HG02938 (cell line): ENCODE measurements at regions not wholly inside any gene's neighbourhood (a gene's known extent, or its start where the extent isn't known, plus 50 kb on each side); places are given as distances from the start of the nearest gene placed in this dataset.

Experiments
- ATAC-seq: cut with Tn5 transposase; IDR thresholded peaks from one replicate; pipeline ENCODE4 v1.9.1; 2021; ENCODE audit warnings: mild to moderate bottlenecking, moderate library complexity; ENCODE audit not compliant: unreplicated experiment

DNA sequence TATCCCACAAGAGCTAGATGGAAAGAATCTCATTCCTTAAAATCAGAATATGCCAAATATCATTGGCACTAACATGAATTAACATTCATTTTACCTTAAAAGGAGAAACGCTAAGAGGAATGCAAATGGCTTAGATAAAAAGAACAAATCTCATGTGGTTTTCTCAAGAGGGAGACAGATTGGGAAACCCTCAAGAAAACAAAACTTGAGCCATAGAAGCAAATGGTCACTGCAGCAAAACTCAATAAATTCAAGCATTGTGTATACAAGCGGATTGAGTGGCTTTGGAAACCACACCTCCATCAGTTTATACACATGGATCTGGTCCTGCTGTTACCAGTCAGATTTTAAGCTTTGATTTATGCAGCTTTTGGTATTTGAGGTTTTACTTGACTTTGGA is 1331.8 kb upstream of the ZEB2 start:
- ATAC-seq = no peak

DNA sequence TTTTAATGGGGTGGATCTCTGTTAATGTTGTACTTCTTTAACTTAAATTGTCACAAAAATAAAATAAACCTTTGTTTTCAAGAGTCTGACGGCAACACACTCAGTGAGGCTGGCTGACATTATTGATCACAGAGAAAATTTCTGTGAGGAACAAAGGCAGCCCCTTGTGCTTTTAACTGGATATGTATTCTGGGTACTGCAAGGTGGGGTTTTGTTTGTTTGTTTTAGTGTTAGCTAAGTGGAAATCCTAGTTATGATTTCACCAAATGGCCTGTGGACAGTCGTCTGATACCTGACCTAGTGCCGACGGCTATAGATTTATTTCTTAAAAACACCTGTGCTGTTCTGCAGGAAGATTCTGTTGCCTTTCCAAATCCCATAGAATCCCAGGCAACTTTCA is 1329.5 kb upstream of the ZEB2 start:
- no peak for ATAC-seq

- no peak for ATAC-seq
These were observed 1327.1 kb upstream of the ZEB2 start for GRCh38 chr2:145846982-145847381.

DNA sequence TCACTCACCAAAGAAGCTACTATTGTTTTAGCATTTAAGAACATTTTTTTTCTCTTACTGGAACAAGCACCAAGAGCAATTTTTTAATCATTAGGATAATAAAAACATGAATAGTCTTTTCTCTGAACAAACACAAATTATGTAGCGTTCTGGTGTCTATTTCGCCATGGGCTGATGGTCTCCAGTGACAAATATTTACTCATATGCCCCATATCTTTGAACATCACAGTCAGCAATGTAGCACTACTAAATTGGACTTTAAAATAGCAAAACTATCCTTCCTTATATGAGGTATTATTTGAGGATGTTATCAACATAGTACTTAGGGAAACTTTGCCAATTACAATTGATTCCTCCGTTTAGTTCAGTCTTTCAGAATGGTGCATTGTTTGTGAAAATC is 1326.0 kb upstream of the ZEB2 start:
- ATAC-seq = no peak

- no peak for ATAC-seq
These were observed 1325.4 kb upstream of the ZEB2 start for GRCh38 chr2:145845207-145845894.

GRCh38 chr2:145841973-145842372 is 1322.1 kb upstream of the ZEB2 start:
- ATAC-seq = no peak

DNA sequence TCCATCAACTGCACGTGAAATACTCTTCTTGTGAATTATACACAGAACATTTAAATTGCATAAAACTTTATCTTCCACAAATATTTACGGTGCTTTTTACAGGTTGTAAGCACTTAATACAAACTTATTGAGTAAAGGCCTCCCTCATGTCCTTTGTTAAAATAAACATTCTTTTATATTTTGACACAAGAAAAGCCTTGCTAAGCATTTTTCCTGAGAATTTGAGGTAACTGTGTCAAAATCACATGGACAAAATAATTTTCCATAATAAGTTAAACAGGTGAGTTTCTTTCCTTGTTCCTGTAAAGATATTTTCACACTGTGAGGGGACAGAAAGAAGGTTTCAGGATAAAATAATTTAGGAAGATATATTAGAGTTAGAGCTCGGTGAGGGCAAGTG is 1317.1 kb upstream of the ZEB2 start:
- no peak for ATAC-seq

- ATAC-seq = no peak
These were observed 1315.7 kb upstream of the ZEB2 start for GRCh38 chr2:145835665-145836064.

- ATAC-seq = no peak
These were observed 1312.8 kb upstream of the ZEB2 start for GRCh38 chr2:145832681-145833080.

GRCh38 chr2:145829931-145830330 is 1310.0 kb upstream of the ZEB2 start:
- no peak for ATAC-seq

GRCh38 chr2:145827235-145827634 is 1307.3 kb upstream of the ZEB2 start:
- ATAC-seq = no peak

- ATAC-seq = no peak
These were observed 1304.5 kb upstream of the ZEB2 start for GRCh38 chr2:145824384-145824783.

GRCh38 chr2:145822892-145823534 is 1303.1 kb upstream of the ZEB2 start:
- ATAC-seq = no peak

DNA sequence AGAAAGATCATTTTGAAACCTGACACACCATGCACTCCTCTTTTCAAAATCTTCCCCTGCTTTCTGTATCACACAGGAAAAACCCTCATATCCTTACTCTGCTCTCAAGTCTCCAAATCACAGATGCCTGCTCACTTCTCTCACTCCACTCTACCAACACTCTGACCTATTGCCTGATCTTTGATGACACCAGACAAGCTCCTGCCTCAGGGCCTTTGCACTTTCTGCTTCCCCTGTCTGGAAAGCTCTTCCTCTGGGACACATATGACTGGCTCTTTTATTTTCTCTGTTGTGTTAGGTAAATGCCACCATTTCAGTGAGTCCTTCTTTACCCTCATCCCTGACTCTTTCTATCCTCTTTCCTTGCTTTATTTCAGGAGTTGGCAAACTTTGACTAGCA is 1300.7 kb upstream of the ZEB2 start:
- no peak for ATAC-seq

DNA sequence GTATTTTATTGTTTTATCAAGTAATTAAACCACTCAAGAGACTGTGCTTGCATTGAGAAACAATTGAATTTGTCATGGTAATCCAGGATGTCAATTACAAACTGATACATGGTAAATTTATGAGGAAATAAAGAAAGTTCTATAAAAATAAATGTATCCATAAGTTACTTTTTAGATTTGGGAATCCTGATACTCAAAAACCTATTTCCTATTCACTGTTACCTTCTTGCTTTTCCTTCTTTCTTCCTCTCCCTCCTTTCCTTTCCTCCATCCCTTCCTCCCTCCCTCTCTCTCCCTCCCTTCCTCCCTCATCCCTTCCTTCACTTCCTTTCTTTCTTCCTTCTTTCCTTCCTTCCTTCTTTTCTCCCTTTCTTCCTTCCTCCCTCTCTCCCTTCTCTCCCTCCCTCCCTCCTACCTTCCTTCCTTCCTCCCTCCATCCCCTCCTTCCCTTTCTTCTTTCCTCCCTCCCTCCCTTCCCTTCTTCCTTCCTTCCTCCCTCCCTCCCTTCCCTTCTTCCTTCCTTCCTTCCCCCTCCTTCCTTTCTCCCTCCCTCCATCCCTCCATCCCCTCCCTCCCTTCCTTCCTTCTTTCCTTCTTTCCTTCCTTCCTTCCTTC is 1299.1 kb upstream of the ZEB2 start:
- ATAC-seq = no peak

GRCh38 chr2:145815933-145816332 is 1296.0 kb upstream of the ZEB2 start:
- no peak for ATAC-seq

GRCh38 chr2:145813481-145813880 is 1293.6 kb upstream of the ZEB2 start:
- no peak for ATAC-seq

DNA sequence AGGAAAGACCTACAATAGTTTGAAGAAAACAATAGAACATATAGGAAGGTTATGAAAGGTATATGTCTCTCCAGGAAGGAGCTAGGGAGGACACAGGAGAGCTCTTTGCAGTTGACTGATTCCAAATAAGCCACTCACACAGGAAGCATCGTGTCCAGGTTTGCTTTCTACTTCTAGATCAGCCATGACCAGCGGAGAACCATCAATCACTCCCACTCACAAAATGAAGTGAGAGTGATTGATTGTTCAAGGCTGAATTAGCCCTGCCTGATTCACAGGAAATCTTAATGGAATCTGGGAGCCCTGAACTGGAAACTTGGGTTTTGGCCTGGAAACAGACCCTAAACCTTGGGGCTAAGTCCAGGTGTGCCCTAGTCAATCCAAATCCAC is 1292.2 kb upstream of the ZEB2 start:
- ATAC-seq = no peak

DNA sequence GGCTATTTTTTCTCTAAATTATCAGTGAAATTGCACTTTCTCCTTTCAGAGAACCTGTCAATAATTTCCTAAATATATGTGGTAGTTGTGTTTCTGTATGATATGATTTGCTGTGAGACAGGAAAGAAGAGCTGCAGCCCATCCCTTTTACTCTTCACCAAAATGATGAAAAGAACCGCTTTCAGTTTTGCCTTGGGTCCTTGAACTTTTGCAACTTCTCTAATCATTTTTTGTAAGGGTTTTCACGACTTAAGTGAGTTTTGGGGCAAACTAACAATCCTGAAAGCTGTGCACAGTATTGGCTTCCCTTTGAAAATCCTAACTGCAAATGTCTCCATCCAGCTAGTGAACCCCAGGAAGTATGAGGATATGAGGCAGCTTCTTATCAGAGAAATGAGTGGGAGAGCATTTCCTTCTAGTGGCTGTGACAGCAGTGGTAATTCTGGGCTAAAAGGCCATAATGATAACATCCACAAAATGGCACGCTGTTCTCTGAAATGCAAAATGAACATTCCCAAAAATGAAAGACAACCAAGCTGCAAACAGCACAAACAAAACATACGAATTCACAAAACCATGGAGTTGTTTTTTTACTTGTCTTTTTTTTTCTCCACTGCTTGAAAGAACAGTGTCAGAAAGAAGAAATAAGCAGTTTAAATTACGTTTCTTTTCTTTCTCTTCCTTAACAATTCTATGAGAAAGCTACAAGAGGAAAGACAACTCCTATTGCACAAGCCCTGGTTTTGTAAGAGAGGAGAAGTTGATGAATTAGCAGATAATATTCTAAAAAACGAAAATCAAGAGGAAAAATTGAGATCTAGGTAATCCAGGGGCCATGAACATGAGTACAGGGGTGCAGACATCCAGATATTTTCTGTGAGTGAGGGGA is 1291.6 kb upstream of the ZEB2 start:
- ATAC-seq = no peak

GRCh38 chr2:145807968-145808367 is 1288.0 kb upstream of the ZEB2 start:
- no peak for ATAC-seq

DNA sequence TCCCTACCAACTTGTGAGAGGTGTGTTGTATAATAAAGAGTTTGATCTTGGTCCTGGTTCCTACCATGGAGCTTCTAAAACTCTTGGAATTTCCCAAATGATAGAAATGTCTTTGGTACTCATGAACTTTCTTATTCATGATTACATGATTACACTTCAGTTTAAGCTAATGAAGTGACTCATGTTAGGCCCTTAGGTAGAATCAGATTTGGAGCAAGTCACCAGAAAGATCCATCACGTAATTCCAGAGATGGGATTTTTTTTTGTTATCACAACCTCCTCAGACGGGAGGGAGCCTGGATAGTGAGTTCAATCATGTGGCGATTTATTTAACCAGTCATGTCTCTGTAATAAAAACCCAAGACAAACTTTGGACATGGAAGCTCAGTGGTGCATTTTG is 1287.6 kb upstream of the ZEB2 start:
- ATAC-seq = no peak
